Eye (tissue), 1 donor: ENCODE measurements at regions not wholly inside any gene's neighbourhood (a gene's known extent, or its start where the extent isn't known, plus 50 kb on each side); places are given as distances from the start of the nearest gene placed in this dataset.

Experiments used
- DNase-seq: peaks from one replicate; pipeline ENCODE4 v3.0.0-alpha.2; 2015

DNA sequence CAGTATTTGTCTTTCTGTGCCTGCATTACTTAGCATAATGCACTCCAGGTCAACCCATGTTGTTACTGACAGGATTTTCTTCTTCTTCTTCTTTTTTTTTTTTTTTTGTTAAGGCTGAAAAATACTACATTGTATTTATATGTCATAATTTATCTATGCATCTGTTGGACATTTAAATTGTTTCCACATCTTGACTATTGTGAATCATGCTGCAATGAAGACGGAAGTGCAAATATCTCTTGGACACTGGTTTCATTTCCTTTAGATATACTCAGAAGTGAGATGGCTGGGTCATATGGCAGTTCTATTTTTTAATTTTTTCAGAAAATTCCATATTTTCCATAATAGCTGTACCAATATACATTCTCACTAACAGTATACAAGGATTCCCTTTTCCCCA, 272.7 kb upstream of the PMFBP1 start:
- no peak for DNase-seq

DNA sequence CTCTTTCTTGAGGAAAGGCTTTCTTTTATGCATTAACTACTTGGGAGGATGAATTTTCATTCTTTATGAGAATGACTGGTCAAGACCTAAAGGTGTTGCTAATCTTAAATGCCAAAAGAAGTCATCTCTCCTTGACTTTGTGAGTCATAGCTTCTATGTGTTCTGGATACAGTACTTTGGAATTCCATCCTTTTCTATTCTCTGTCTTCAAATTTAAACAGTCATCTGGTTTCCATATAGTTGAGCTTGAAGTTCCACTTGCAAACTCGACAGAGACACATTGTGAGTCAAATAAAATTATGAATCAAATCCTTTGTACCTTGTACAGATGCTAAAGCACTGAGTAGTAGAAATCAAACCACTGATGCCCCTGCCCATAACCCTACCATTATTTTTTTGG, 271.9 kb upstream of the PMFBP1 start:
- DNase-seq, result no peak

DNA sequence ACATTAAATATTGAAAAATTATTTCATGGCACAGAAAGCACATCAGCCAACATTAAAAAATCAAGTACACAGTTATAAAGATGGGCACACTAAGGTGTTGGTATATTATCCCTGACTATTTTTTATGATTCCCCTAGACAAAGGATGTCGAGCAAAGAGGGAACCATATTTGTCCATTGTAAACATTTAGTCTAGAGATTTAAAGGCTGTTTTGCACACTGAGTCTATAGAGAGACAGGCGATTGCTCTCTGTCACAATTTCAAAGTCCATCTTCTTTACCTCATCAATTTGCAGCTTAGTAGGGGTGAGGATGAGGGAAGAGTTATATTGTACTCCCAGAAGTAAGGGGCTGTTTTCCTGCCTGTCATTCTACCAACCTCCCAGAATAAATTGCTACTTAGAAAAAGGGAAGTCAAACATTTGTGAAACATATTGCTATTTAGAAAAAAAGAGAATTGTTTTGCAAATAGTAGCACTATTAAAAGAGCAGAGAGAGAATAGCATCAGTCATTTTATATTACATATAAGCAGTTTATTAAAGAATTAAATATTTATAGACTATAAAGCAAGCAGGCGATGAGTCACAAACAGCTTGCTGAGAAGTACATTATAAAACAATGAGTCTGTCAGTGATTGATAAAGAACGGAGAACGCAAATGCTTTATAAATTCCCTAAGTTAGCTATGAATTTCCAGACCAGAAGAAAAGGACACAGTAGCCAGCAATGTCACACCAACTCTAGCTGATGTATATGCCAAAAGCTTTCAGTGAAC, 270.6 kb upstream of the PMFBP1 start:
- DNase-seq, result no peak

DNA sequence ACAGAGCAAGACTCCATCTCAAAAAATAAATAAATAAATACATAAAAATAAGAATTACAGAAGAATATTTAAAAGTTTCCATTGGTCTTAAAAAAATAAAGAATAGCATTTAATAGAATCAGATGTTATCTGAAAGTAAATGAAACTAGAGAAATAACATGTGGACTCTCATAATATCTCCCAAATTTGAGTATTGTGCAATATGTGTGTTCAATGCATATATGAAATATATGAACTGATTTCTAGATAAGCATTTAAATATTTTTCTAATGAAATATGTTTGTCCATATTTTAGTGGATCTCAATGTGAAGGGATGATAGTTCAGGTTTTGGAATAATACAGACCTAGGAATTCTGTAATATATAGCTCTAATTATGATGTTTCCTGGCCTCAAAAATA, 265.9 kb upstream of the PMFBP1 start:
- DNase-seq, result no peak

DNA sequence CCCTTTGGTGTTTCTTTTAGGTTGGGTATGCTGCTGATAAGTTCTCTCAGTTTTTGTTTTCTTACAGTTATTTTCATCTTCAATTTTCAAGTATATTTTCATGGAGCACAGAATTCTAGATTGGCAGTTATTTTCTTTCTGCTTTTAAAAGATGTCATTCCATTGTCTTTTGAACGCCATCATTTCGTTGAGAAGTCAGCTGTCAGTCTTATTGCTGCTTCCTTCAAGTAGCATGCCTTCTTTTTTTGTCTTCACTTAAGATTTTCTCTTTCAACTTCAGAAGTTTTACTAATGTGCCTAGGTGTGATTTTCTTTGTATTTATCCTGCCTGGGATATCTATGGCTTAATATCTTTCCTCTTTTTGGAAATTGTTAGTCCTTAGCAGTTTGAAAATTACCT, 262.2 kb upstream of the PMFBP1 start:
- DNase-seq, result peak; percentile 37

DNA sequence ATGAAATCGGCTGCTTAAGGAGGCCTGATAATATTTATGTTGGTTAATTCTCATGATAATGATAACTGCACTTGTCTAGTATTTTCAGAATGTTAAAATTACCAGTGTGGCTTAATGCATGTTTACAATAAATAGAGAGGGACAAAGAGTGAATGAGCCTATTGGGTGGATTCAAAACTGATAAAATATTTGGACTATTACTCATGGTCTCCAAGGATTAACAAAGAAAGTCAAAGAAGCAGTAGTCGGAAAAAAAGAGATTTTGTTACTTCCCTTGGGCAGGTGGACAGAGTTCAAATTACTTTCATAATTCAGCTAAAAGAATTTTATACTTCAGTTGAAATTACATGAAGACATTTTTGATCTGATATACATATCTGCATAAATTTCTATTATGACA, 258.2 kb upstream of the PMFBP1 start:
- DNase-seq, result no peak

DNA sequence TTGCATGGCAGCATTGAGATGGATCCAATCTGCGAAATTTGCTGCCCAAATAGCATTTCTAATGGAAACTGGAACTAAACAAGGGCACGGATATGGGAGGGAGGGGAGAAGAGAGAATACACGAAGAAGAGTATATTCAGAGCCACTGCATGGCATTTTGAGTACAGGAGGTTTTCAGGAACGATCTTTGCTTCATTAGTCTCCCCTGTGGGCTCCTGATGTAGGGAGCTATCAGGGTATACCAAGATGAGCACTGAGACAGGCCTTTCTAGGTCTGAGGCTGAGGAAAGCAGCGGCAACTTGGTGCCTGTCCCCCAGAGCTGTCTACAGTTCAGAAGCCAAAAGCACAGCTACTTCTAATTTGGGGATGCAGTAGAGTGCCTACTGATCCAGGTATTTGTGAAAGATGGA, 257.7 kb upstream of the PMFBP1 start:
- DNase-seq, result no peak

DNA sequence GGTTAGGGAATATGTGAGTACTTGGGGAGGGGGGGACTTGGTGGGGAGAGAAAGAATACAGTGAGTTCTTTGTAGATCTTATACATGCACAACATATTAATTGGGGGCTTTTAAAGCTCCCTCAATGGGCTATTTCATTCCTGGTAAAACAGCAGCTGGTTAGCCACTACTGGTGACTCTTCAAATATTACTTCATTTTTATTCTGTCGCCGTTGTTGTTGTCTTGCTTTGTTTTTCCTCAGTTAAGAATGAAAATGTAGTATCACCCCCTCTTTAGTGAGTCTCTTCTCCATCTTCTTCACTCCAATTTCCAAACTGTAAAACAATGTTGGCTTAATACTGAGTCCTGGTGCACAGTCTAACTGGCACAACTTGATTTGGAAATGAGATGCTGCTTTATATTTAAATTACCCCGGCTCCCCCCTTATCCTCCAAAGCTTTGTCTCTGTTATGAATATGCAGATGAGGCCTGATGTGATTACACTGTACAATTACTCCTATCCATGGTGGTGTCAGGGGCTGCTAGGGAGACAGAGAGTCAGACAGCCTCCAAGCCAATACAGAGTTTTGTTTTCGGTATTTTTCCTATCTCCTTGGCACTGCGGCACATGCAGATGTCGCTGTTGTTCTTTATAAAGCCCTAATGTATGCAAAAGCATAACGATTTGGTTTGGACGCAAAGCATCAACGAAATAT, 256.9 kb upstream of the PMFBP1 start:
- no peak for DNase-seq

DNA sequence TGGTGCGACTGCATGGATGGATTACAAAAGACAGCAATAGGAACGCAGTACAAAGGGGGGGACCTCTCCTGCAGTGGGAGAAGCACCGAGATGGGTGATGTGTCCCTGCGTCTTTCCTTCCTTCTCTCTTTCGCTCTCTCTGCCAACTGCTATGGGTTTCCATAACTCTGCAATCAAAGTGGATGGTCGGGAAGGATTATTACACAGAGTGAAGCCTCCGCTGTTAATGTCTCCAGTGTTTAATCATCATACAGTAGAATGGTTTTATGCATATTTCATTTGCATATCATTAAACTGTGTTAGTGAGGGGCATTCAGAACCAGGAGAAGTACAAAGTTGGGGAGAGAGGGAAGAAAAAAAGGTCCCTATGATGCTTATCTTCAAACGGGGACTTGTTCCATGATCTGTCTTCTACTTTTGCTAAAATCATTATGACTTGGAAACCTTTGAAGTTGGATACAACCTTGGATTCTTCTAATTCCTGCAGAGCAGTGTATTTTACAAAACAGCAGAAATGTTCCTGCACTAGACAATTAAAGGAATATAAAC, 255.9 kb upstream of the PMFBP1 start:
- DNase-seq, result no peak

DNA sequence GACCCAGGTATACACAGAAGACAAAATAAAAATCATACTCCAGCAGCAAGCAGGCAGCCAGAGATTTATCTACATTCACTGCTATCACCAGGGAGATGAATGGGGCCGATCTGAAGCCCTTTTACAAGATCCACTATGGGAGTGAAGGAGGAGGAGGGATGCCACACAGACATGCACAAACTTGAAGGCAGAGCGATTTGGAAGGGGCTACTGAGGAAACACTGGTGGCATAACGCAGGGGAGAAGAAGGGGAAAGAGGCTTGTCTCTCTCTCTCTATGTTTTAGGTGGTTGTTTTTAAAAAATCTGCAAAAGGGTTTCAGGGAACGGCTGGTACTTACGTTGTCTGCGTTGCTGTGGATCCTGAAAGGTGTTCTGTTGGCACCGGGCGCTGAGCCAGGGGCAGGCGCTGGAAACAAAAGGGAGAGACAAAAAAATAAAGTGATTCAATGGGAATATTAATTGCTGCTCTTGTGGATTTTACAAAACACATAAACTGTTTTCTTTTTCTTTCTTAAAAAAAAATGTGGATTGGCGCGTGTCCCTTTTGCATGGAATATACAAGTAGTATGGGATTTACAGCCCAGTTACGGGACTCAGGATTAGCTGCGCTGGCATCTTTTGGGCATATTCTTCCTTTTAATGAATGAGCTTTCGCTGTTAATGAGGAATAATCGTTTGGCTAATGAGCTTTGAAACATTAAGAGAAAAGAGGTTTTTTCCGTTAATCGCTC, 255.3 kb upstream of the PMFBP1 start:
- DNase-seq, result no peak

DNA sequence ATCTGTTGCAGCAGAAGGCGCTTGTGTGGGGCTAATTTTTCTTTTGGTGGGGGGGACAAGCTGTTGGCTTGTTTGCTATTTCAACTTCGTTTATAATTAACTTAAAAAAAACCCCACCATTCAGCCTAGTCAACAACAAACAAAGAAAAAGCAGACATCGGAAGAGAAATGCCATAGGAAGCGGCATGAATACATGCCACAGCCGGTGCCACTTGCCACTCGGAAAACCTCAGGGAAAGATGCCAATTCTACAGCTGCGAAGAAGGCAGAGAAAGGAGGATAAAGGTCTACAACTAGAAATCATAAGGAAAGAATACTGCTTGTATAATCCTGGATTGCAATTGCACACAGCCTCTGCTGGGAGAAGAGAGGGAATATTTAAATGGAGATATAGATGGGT, 254.4 kb upstream of the PMFBP1 start:
- no peak for DNase-seq

DNA sequence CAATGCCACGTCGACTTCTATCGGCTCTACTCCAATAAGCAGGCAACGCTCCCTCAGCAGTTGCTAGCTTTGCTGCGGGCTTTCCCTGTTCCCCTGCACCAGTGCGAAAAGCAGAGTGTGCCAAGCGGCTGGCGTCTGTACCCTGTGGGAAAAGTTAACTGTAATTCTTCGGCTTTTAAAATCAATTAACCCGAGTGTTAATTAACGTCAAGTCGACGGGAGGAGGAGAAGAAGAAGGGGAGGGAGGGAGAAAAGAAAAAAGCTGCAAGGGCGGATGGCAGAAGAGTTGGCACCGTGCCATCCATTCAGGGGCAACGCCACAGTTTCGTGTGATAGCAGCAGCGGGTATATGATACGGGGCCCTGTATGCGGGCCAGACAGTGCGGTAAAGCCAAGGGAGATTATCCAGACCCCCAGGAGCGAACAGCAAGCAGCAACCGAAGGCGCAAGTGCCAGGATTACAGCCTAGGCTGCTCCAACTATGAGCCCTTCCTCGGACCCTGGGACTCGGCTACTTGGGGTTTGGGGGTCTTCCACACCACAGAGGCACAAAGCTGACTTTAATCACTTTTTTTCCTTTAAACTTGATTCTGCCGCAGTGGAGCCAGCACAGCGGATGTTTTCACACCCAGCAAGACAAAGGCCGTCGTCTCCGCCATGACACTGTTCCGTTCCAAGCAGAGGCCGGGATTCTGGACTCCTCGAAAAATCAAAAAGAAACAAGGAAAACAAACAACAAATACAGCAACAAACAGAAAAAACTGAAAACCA, 253.8 kb upstream of the PMFBP1 start:
- DNase-seq, result no peak

DNA sequence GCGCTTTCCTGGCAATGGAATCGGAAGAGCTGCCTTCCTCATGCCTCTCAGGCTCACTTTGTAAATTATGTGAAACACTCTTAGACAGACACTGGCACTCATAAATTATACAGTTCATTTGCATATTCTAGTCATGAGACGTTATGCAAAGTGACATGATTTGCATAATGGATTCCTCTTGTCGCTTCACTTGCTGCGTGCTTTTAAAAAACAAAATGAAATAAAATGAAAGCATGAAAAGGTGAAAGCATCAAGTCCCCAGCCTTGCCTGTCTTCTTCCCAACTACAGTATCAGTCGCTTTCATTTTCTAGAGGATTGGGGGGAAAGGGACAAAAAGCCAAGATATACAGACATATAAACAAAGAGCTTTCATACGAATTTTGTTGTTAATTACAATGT, 252.8 kb upstream of the PMFBP1 start:
- no peak for DNase-seq

DNA sequence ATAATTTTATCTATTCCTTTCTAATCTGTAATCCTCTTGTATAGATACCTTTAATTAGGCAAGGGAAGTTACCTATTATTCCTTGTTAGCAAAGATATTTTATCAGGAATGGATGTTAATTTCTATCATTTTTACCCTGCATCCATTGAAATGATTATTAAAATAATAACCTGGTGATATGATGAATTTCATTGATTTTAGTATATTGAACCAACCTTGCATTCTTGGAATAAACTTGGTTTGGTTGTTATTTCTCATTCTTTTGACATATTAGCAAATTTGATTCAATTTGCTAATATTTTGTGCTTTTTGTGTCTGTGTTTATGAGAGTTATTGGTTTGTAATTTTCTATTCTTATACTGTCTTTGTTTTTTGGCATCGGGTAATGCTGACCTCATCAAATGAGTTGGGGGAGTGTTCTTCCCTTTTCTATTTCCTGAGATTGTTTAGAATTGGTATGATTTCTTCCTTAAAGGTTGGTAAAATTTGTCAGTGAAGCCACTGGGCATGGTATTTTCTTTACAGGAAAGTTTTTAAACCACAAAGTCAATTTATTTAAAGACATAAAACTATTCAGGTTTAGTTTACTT, 250.4 kb upstream of the PMFBP1 start:
- DNase-seq, result no peak

DNA sequence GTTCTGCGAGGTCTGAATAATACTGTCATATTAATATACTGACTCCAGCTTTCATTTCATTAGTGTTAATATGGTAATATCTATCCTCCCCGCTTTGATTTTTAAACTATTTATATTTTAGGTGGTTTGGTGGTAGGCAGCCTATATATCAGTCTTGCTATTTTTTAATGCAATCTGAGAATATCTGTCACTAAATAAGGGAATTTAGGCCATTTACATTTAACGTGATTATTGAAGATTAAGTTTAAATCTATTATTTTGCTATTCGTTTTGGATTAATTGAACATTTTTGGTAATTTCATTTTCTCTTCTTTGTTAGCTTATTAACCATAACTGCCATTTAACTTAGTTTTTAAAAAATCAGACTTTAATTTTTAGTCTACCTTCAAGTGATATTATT, 247.7 kb upstream of the PMFBP1 start:
- DNase-seq, result no peak

DNA sequence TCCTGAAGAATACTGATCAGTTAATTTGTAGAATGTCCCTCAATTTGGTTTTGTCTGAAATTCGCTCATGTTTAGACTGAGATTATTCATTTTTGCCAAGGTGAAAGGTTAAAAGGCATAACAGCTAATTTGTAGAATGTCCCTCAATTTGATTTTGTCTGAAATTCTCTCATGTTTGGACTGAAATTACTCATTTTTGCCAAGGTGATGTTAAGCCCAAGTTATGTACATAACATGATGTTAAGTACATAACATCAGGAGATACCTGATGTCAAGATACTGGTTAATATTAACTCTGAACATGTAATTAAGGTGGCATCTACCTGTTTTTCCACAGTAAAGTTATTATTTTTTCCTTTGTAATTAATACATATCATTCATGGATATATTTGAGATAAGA, 243.4 kb upstream of the PMFBP1 start:
- DNase-seq, result no peak

DNA sequence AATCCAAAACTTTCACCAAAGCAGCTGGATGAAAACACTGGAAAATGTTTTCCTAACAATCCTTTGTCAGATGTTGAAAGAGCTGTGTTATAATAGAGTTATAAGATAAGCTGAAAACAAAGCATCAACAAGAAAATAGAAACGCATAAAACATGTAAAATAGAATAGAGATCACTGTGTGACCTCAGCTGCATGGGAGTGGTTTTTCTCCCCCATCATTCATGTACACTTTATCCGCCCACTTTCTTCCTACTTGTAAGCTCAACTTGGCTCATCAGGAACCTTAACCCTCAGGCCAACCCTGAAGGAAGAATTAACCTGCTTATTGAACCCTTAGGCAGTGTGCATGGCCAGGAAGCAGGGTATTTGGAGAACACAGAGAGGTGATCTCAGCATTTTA, 238.5 kb upstream of the PMFBP1 start:
- DNase-seq, result no peak

DNA sequence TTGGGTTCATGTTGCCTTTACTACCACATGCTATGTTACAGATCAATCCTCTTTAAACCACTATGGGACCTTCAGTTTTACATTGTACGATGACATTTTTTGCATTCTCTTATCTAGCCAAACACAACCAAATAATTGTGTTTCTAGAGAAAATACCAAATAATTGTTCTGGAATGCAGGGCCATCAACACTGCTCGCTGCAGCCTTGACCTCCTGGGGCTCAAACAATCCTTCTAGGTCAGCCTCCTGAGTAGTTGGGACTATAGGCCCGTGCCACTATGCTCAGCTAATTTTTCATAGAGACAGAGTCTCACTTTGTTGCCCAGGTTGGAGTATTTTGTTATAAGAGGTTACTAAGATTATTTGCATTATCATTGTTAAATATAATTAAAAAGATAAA, 237.5 kb upstream of the PMFBP1 start:
- no peak for DNase-seq

DNA sequence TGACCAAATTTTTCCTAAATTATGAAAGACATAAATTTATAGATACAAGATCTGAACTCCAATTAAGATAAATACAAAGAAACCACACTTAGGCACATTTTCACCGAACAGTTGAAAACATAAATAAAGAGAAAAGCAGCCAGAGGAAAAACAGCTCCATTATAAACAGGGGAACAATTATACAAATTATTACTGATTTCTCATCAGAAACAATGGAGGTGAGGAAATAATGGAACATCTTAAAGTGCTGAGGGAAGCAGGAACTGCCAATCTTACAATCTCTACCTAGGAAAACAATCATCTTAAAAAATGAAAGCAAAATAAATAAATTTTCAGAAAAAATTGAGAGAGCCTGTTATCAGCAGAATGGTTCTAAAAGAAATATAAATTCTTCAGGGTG, 234.4 kb upstream of the PMFBP1 start:
- DNase-seq, result no peak

DNA sequence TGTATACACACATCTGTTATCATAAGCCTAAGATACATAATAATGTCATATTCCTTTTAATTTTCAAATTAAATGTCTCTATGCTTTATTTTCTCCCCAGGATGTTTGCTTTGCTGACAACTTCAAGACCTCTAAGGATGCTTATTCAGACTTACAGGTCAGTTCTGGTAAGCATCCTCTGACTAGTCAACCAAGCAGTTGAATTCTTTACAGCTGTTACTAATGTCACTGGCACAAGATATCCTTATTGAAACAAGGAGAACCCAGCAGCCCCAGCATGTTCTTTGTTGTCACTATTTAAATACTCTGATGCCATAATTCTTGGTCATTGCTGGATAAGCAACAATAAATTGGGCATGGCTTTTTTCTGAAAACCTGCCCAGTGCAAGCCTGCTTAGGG, 232.3 kb upstream of the PMFBP1 start:
- DNase-seq, result peak; percentile 39

DNA sequence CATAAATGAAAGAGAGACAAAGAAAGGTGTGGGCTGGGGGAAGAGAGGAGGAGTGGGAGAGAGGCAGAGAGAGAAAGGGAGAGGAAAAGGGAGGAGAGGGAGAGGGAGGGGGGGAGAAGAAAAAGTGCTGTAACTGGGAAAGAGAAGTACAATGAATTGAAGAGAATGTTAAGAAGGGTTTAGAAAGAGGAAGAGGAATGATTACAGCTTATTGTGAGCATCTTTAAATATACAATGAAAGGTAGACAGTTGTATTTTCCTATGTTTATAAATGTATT, 229.1 kb upstream of the PMFBP1 start:
- DNase-seq, result no peak

DNA sequence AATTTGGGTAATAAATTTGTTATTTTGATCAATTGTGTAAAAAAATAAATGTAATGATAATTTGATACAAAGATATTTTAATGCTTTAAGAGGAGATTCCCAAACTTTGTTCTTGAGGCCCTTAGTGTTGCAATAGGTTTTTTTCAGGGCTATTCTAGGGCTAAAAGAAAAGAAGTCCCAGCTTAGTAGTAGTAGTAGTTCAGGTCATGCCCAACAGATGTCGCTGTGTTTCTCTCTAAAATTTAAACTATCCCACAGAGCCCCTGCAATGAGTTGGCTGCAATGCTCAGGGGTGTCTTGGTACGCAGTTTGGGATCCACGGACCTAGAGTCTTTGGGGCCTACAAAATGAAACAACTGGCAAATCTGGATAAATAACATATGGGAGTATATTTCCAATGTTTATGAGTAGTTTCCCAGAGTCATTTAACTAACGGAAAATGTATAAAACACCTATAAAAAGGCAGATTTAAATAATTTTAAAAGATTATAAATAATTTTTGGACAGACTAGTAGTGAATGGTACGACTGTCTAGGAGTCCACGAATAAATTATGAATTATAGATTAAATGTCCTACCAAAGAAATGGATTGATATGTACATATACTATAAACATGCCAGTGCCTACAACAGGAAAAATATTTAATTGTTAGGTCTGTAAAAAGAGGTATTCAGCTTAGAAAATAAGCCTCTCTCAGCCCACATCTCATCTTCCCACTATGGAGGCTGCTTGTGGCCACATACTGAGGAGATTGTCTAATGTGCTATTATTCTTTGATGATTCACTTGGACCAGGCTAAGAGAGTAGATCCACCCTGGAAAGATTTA, 228.5 kb upstream of the PMFBP1 start:
- DNase-seq, result peak; percentile 88
